ENCODE measurements at regions not wholly inside any gene's neighbourhood (a gene's known extent, or its start where the extent isn't known, plus 50 kb on each side); places are given as distances from the start of the nearest gene placed in this dataset.

GRCh38 chr2:223328578-223328977 lies 273.6 kb downstream of the SCG2 start:
- no peak for TF ChIP-seq CTCF (conservative IDR thresholded peaks at IDR 0.05 in 1 of 2, IDR thresholded peaks at IDR 0.05 in 1 of 2; ENCODE audit: extremely low read depth in 1 of 2, insufficient read depth in 1 of 2, low read depth in 1 of 2, low read length in 2 of 2)
- no peak for TF ChIP-seq EZH2 (IDR thresholded peaks at IDR 0.05; ENCODE audit: borderline replicate concordance, low read length)

All from mammary epithelial cell (primary cell).